GM23338 (cell line): ENCODE measurements at regions not wholly inside any gene's neighbourhood (a gene's known extent, or its start where the extent isn't known, plus 50 kb on each side); places are given as distances from the start of the nearest gene placed in this dataset.

Source experiments
- ATAC-seq: fragments of 200-7000 bp; cut with Tn5 transposase; 3 replicates; pipeline ENCODE4 v1.9.1; 2020
- DNase-seq: peaks from one replicate; pipeline ENCODE4 v3.0.0-alpha.2; 2015; ENCODE audit warnings: low spot score
- H2AFZ ChIP-seq: fragments of 200-600 bp; sonication (generic); 2 replicates; pipeline ENCODE4 v1.8.0; 2016; ENCODE audit warnings: antibody characterized with exemption, mild to moderate bottlenecking, moderate library complexity
- H3F3A ChIP-seq: fragments of 200-600 bp; sonication (generic); replicated peaks from 2 replicates; pipeline ENCODE4 v1.8.0; 2017; ENCODE audit warnings: antibody characterized with exemption, mixed run types, low read depth
- H3K27ac ChIP-seq: fragments of 200-600 bp; sonication (generic); 2 replicates; pipeline ENCODE4 v1.6.1; 2016; ENCODE audit warnings: low read depth
- H3K27me3 ChIP-seq: fragments of 200-600 bp; sonication (generic); 2 replicates; pipeline ENCODE4 v1.8.0; 2016; ENCODE audit warnings: mild to moderate bottlenecking, mixed run types, moderate library complexity; ENCODE audit not compliant: insufficient read depth
- H3K36me3 ChIP-seq: fragments of 200-600 bp; sonication (generic); 2 replicates; pipeline ENCODE4 v1.8.0; 2016; ENCODE audit warnings: mild to moderate bottlenecking; ENCODE audit not compliant: insufficient read depth
- H3K4me1 ChIP-seq: fragments of 200-600 bp; sonication (generic); 2 replicates; pipeline ENCODE4 v1.8.0; 2016; ENCODE audit warnings: mild to moderate bottlenecking, moderate library complexity; ENCODE audit not compliant: insufficient read depth
- H3K4me2 ChIP-seq: fragments of 200-600 bp; sonication (generic); 2 replicates; pipeline ENCODE4 v1.7.1; 2017; ENCODE audit warnings: mixed run types
- H3K4me3 ChIP-seq: fragments of 200-600 bp; sonication (generic); 2 replicates; pipeline ENCODE4 v1.6.1; 2016; ENCODE audit warnings: mixed run types
- H3K79me2 ChIP-seq: fragments of 200-600 bp; sonication (generic); replicated peaks from 2 replicates; pipeline ENCODE4 v1.8.0; 2017; ENCODE audit warnings: mild to moderate bottlenecking; ENCODE audit not compliant: insufficient read depth
- H3K9me2 ChIP-seq: fragments of 200-600 bp; sonication (generic); 2 replicates; pipeline ENCODE4 v1.8.0; 2017; ENCODE audit not compliant: insufficient read depth
- H4K20me1 ChIP-seq: fragments of 200-600 bp; sonication (generic); replicated peaks from 2 replicates; pipeline ENCODE4 v1.8.0; 2017; ENCODE audit warnings: mild to moderate bottlenecking; ENCODE audit not compliant: insufficient read depth
- H3K27ac Mint-ChIP-seq: 2 replicates; pipeline ENCODE4 v1.8.0; 2020; ENCODE audit warnings: inconsistent platforms, mild to moderate bottlenecking, moderate library complexity, mixed read lengths
- H3K27me3 Mint-ChIP-seq: 3 replicates; pipeline ENCODE4 v1.8.0; 2022; ENCODE audit warnings: low read depth, mild to moderate bottlenecking, moderate library complexity, mixed read lengths, inconsistent platforms; ENCODE audit not compliant: insufficient read depth, poor library complexity
- H3K36me3 Mint-ChIP-seq: 3 replicates; pipeline ENCODE4 v1.8.0; 2021; ENCODE audit warnings: low read depth, mild to moderate bottlenecking, inconsistent platforms, moderate library complexity, mixed read lengths
- H3K4me1 Mint-ChIP-seq: 3 replicates; pipeline ENCODE4 v1.8.0; 2020; ENCODE audit warnings: mild to moderate bottlenecking, inconsistent platforms, mixed read lengths
- H3K4me3 Mint-ChIP-seq: 3 replicates; pipeline ENCODE4 v1.8.0; 2021; ENCODE audit warnings: moderate library complexity, mild to moderate bottlenecking, inconsistent platforms, mixed read lengths
- H3K9me3 Mint-ChIP-seq: 3 replicates; pipeline ENCODE4 v1.8.0; 2020; ENCODE audit warnings: moderate library complexity, mild to moderate bottlenecking, inconsistent platforms, mixed read lengths
- CREB1 ChIP-seq: fragments of 250-450 bp; sonication (Bioruptor Pico); IDR thresholded peaks from 2 replicates; pipeline ENCODE4 v1.5.0; 2020; ENCODE audit warnings: low read depth, mild to moderate bottlenecking, moderate library complexity
- CTCF ChIP-seq, 2 experiments: fragments of 200-600 bp in 1 of 2; sonication (generic) in 1 of 2; conservative IDR thresholded peaks; 2 replicates each; pipeline versions ENCODE4 v1.5.1 to v1.6.1; 2016 to 2017; ENCODE audit warnings: antibody characterized with exemption in 2 of 2, low read depth in 2 of 2, mild to moderate bottlenecking in 2 of 2, moderate library complexity in 1 of 2
- ETS1 ChIP-seq: IDR thresholded peaks from 2 replicates; pipeline ENCODE4 v1.6.1; 2016; ENCODE audit warnings: antibody characterized with exemption
- EZH2 ChIP-seq: fragments of 200-600 bp; sonication (generic); IDR thresholded peaks from one replicate; pipeline ENCODE4 v1.8.0; 2017; ENCODE audit warnings: antibody characterized with exemption, mild to moderate bottlenecking, low read depth; ENCODE audit not compliant: unreplicated experiment
- EZH2phosphoT487 ChIP-seq: fragments of 200-600 bp; sonication (generic); IDR thresholded peaks from one replicate; pipeline ENCODE4 v1.8.1; 2018; ENCODE audit warnings: antibody characterized with exemption; ENCODE audit not compliant: unreplicated experiment
- JUNB ChIP-seq: IDR thresholded peaks from one replicate; pipeline ENCODE4 v1.6.1; 2016; ENCODE audit warnings: antibody characterized with exemption; ENCODE audit not compliant: unreplicated experiment
- NANOG ChIP-seq: IDR thresholded peaks from 2 replicates; pipeline ENCODE4 v1.6.1; 2016; ENCODE audit warnings: antibody characterized with exemption, borderline replicate concordance
- POLR2AphosphoS5 ChIP-seq: IDR thresholded peaks from 2 replicates; pipeline ENCODE4 v1.6.1; 2016; ENCODE audit warnings: antibody characterized with exemption, low read depth
- REST ChIP-seq: IDR thresholded peaks from one replicate; pipeline ENCODE4 v1.6.1; 2018; ENCODE audit warnings: antibody characterized with exemption; ENCODE audit not compliant: unreplicated experiment
- STAT1 ChIP-seq: IDR thresholded peaks from one replicate; pipeline ENCODE4 v1.6.1; 2016; ENCODE audit warnings: antibody characterized with exemption; ENCODE audit not compliant: unreplicated experiment
- ZNF114 ChIP-seq: fragments of 250-450 bp; sonication (Bioruptor Pico); IDR thresholded peaks from 2 replicates; pipeline ENCODE4 v1.5.0; 2020; ENCODE audit warnings: mild to moderate bottlenecking, moderate library complexity
- ZNF331 ChIP-seq: fragments of 250-450 bp; sonication (Bioruptor Pico); IDR thresholded peaks from 2 replicates; pipeline ENCODE4 v1.5.0; 2020; ENCODE audit warnings: low read depth, mild to moderate bottlenecking, moderate library complexity
- ZNF462 ChIP-seq: fragments of 250-450 bp; sonication (Bioruptor Pico); IDR thresholded peaks from 2 replicates; pipeline ENCODE4 v1.5.0; 2020; ENCODE audit warnings: mild to moderate bottlenecking, moderate library complexity

- H3K4me3 Mint-ChIP-seq = no peak overlapping the region
- H3K36me3 Mint-ChIP-seq = no peaks in the 10 kb centered on the region
- Histone ChIP-seq H2AFZ (no peak overlapping the region), H3K4me1 (no peaks in the 10 kb centered on the region), H3K27ac (no peak overlapping the region), H3K36me3 (no peaks in the 10 kb centered on the region), H3K9me2 (0 out of 2 replicates have a peak, but pooled peaks cover 3% of the 10 kb centered on the region), H3K79me2 (no peaks in the 10 kb centered on the region), H3K4me3 (no peak overlapping the region), H3K27me3 (no peaks in the 10 kb centered on the region), H4K20me1 (no peaks in the 10 kb centered on the region), H3F3A (no peaks in the 10 kb centered on the region), H3K4me2 (no peak overlapping the region)
- TF ChIP-seq REST (no peak), ZNF331 (CRISPR knock-in tag) (no peak), ETS1 (no peak), ZNF462 (CRISPR knock-in tag) (no peak), NANOG (no peak), EZH2 (no peak), STAT1 (no peak), CTCF (conservative IDR thresholded peaks at IDR 0.05; ENCODE audit: low read depth in 2 of 2) (no peak), ZNF114 (no peak), EZH2phosphoT487 (no peak), CREB1 (CRISPR knock-in tag) (no peak), POLR2AphosphoS5 (no peak), JUNB (no peak)
- H3K27ac Mint-ChIP-seq = no peak overlapping the region
- H3K27me3 Mint-ChIP-seq = no peaks in the 10 kb centered on the region
- peaks cover 6% of the 10 kb centered on the region; the same call in 2 of the 3 replicates for H3K9me3 Mint-ChIP-seq
- H3K4me1 Mint-ChIP-seq = no peaks in the 10 kb centered on the region
- ATAC-seq (no peak), DNase-seq (no peak)
Measured at GRCh38 chr5:98624145-98624880, 149.2 kb upstream of the RGMB start.
